NCI-H1417 treated with DMSO at 0.1 percent for 48 hours (cell line): ENCODE measurements at regions not wholly inside any gene's neighbourhood (a gene's known extent, or its start where the extent isn't known, plus 50 kb on each side); places are given as distances from the start of the nearest gene placed in this dataset.

Source experiments
- DNase-seq: peaks from one replicate; lab custom pipeline; 2025; lab: John Stamatoyannopoulos, UW

DNA sequence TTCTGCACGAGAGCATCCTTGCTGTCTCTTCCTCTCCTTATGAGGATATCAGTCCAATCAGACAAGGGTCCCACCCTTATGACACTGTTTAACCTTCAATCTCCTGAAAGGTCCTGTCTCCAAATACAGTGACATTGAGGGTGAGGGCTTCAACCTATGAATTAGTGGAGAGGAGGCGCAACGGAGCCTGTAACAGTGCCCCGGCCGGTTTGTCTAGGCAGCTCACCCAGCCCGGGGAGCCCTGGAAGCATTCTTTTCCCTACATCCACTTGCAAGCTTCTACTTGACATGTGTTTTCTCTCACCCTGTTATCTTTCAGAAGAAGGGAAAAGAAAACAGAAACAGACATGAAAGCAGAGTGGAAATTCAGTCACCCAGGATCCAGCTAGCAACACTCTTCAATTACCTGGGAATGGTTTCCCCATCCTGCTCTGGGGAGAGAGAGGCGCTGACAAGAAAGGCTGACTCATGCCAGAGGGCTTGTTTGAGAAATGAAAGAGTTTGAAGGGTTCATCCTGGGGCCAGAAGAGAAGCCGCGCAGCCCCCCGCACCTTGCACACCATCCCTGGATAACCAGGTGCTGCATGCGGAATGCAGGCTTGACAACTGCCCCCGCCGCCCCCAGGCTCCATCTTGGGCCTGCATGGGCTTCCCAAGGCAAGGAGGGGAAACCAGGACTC lies 394.9 kb downstream of the NPHP4 start:
- DNase-seq = no peak

DNA sequence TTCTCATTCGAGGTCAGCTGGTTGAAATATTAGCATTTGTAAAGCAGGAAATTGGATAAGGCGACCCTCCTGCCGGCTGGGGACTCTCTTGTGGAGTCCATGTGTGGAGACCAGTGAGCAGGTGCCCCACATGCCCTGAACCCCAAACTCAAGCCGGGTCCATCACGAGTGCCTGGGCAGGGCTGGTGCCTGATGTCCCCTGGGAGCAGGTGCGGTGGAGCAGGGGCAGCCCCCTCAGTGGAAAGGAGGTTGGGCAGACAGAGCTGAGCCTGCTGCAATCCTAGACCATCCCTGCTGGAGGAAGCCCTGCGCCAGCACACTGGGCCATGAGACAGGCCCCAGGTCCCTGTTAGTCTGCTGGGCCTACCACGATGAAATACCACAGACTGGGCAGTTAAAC lies 395.6 kb downstream of the NPHP4 start:
- no peak for DNase-seq

DNA sequence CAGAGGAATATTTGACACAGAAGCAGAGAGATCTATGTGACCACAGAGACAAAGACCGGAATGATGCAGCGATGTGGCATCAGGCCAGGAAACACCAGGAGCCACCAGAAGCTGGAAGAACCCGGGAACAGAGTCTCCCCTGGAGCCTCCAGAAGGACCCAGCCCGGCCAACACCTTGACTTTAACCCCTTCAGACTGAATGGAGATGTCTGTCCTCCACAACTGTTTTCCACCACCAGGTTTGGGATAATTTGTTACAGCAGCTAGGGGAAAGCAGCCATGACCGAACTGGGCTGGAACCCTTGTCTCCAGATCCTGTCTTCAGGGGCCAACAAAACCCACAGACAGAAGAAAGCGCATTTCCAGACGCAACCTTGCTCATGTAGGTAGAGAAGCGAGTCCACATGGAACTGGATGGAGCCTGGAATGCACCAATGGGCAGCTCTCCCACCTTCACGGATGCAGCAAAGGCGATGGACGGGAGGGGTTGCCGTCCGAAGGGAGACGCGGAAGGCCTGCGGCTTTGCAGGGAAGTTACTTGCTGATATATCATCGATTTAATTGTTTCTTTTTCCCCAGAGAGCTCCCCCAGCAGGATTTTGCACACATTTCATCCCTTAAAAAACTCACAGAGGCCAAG lies 396.6 kb downstream of the NPHP4 start:
- DNase-seq = no peak

DNA sequence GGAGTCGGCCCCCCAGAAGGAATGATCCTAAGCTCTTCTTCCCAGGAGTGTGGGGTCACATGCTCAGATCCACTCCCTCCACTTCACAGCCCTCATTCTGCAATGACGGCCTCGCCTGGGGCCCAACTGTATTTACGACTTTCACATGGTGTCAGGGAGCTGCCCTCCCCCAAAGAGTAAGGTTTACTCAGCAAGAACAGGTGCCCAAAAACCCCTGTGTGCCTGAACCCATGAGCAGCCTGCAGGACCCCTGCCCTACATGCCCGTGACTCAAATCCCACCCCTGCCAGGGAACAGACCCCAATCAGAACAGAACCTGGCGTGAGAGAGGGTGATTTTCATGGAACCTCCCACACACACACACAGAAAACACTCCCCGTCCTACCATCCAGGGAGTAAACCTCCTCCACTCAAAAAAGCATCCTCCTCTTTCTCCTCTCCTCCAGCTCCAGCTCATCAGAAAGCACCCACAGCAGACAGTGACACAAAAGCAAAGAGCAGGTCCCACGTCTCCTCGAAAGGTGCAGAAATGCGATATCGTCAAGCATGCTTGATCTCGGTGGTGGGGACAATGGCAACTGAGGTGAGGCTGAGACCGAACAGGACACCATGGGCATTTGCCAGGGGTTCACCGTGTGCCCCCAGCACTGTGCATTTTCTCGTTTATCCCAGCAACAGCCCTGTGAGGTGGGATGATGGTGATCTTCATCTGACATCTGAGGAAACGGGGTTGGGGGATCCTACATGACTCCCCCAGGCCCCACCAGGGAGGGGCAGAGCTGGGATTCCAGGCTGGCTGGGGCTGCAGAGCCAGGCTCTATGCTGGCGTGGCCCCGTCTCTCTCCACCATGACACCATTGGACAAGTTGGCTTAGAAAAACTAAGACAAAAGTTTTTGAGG lies 397.9 kb downstream of the NPHP4 start:
- no peak for DNase-seq

DNA sequence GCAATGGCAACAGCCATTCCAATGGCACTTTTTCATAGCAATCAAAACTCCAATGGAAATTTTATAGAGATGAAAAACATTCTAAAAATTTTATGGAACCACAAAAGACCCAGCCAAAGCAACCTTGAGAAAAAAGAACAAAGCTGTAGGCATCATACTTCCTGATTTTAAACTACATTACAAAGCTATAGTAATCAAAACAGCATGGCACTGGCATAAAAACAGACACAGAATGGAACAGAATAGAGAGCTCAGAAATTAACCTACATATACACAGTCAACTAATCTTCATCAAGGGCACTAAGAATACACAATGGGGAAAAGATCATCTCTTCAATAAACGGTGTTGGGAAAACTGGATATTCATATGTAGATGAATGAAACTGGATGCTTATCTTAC lies 401.5 kb downstream of the NPHP4 start:
- DNase-seq = no peak

DNA sequence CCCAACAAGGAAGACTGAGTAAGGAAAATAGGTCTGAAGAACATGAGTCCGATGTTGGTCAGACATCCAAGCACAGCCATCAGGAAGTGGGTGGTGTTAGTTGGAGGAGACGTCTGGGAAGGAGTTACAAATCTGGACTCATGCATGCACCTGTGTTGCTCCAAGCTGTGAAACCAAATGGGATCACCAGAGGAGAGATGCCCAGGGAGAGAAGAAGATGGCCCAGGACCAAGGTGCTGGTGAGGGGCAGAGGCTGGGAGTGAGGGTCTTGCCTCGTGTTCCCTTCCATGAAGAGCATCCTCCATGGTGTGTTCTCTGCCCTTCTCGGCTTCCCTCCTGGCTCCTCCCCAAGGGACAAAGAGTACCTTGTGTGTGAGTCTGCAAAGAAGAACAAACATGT lies 405.6 kb downstream of the NPHP4 start:
- no peak for DNase-seq

DNA sequence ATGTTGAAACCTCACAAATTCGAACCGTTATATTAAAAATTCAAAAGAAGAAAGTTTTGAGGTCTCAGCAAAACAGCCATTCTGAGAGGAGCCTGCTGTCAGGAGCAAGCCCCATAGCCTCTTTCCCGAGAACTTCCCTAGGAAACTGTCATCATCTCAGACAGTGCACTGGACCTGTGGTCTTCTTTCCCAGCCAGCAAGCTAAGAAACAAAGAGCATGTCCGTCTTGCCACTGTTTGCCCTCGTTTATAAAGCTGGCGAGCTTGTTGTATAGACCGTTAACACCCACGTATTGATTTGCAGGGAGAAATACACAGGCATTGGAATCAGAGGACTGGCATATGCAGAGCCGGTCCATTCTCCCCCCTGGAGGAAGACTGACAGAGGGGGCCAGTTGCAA lies 407.0 kb downstream of the NPHP4 start:
- DNase-seq = no peak

DNA sequence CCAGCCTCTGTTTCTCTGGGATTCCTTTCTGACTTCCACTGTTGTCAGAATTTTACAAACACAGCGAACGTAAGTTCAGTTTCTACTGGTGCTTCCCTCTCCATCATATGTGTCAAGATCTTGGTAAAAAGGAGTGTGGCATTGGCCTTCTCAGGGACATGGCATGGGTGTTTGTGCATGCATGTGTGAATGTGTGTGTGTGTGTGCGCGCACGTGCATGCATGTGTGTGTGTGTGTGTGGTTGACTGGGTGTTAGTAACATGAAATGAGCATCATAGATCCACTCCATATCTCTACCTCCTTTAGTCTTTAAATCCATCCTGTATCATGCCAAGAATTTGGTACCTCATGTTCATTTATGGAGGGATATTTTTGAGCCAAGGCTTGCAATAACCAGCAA lies 411.3 kb downstream of the NPHP4 start:
- DNase-seq = no peak

DNA sequence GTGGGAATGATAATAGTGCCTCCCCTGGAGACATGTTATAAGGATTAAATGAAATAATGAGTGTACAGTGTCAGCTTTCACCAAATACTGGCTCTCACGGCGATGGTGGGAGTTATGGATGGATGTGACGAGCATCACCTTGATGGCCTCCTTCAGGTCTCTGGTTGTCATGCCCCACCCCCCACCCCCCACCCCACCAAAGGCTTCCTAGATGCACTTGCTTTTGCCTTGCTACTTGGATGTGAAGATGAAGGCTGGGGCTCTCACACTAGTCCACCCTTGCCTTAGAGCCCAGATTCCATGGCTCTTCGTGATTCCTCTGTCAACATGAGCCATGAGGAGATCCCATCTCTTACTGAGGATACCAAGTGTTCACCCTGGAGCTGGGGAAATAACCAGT lies 412.3 kb downstream of the NPHP4 start:
- no peak for DNase-seq

DNA sequence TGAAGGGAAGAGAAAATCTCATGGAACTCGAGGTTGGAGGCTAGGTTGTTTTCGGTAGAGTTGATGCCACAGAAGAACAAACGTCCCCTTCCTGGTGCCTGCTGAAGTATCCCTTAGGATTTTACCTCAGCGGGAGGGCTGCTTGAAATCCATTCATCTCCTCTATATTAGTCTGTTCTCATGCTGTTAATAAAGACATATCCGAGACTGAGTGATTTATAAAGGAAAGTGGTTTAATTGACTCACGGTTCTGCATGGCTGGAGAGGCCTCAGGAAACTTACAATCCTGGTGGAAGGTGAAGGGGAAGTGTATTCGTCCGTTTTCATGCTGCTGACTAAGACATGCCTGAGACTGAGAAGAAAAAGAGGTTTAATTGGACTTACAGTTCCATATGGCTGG lies 413.5 kb downstream of the NPHP4 start:
- DNase-seq = no peak

DNA sequence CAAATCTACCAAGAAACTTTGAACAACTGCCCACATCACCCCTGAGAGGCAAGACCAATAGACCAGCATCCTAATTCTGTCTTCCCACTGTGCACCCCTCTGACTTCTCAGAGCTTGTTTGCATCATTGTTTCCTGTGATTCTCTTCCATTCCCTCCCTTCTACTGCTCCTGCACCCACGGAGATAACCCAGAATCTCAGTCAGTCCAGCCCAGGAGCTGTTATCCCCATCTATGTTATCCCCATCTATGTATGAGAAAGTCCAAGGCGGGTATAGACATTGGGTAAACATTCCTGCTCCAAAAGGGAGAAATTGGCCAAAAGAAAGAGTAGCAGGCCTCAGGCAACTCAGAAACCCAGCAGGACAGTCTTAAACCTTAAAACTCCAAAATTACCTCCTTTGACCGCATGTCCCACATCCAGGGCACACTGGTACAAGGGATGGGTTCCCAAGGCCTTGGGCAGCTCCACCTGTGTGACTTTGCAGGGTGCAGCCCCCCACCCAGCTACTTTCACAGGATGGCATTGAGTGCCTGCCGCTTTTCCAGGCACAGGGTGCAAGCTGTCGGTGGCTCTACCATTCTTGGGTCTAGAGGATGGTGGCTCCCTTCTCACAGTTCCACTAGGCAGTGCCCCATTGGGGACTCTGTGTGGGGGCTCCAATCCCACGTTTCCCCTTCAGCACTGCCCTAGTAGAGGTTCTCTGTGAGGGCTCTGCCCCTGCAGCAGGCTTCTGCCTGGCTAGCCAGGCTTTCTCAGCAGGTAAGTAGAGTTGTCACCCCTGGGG lies 414.8 kb downstream of the NPHP4 start:
- no peak for DNase-seq

DNA sequence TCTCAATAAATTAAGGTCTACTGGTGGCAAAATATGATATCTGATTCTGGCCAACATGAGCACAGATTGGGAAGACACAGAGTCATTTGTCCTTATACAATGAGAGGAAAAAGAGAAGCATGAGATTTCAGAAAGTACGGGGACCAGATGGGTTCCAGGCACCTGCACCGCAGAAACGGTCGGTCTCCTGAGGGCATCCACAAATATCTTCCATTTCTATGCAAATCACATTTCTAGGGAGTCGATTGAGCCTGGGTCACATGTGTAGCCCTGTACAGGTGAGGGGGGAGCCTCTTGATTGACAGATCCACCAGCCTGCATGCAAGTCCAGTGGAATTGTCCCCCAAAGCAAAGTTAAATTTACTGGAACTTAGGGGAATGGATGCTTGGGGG lies 415.6 kb downstream of the NPHP4 start:
- no peak for DNase-seq

DNA sequence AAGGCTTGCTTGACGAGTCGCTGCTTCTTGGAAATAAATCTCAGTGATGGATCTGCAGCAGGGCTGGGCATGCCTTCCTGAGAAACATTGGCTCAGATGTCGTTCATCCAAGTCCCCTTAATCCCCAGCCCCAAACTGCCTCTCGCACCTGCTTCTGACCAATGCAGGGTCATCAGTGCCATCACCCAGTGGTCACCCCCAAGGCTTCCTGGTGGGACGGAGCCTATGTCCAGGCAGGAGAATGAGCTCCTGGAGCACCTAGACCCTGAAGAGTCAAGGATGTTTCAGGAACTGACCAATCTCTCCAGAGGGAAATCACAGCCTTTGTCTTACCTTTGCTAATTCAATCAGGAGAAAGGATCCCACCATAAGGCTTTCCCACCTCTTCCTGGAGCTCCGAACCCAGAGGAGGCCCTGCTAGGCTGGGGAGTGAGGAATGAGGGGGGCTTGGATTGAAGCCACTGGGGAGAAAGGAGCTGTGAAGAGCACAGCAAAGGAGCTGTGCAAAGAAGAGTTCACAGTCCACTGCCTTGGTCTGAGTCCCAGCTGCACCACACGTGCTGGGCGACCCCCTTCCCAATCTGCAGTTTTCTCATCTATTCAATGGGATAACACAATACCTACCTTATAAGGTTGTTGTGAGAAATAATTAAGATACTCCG lies 416.1 kb downstream of the NPHP4 start:
- DNase-seq = no peak

DNA sequence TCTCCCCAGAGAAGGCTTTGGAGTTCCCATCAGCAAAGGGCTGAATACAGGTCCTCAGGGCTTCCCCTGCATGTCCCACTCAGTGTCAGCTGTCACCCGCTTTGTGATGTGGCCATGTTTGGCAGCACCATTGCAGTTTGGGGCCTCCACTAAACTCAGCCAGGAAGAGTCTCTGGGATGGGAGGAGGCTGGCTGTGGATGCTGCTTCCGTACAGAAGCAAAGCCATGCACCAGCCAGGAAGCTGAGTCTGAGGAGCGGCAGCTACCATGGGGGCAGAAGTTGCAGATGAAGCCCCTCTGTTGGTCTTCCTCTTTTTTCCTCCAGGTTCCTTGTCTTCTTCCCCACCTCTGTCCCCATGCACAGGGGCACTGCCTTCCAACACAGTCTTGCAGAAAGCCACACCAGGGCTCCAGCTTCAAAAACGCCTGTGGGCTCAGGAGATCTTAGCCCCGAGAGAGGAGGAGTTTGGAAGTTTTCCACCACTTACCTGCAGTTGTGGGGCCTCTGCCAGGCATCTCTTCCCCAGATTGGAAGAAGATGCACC lies 416.8 kb downstream of the NPHP4 start:
- DNase-seq = no peak

DNA sequence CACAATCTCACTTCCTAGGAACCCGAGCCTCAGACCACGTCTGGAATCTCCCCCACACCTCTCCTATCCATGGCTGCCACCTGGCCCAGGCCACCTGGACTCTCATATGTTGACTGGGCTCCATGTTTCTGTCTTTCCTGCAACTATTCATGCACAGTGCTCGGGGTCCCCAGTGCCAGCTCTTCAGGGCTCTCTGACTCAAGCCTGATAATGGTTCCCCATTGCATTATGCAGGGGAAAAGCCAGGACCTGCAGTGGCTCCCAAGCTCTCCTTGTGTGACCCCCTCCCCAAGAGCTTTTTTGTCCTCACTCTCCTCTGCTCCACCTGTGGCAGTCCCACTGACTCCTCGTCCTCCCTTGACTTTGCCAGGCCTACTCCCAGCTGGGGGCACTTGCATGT lies 417.6 kb downstream of the NPHP4 start:
- DNase-seq = no peak

DNA sequence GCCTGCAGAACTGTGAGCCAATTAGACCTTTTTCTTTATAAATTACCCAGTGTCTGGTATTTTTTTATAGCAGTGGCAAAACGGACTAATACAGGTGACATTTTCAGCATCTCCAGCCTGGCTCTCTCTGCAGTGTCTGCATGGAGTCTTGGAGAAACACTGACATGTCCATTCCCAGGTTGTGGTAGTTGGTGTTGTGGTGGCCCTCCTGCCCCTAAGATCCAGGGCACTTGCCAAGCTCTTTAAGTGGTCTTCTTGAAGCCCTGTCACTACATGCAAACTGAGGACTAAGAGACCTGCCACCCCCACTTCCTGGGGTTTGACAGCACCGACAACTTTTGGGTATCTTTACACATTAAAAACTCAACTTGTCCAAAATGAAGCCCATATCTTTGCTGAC lies 419.4 kb downstream of the NPHP4 start:
- DNase-seq = no peak

DNA sequence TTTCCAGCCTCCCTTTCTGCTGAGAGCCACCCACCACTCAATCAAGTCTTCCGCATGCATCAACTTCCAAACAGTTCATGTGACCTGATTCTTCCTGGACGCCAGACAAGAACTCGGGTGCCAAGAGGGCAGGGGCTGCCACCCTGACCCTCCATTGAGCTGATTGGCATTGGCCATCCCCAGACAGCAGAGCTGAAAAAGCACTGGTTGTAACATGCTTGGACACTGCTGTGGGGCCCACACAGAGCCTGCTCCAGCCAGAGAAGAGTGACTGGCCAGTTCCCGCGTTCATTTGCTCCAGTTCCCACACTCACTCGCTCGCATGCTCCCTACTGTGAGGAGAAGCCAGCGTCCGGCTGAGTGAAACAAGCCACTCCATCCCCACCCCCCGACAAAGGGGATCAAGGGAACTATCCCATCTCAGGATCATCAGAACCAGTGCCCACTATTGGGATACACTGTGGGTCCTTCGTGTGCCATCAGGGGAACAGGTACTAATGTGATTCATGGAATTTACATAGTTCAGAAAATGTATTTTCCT lies 420.3 kb downstream of the NPHP4 start:
- no peak for DNase-seq

DNA sequence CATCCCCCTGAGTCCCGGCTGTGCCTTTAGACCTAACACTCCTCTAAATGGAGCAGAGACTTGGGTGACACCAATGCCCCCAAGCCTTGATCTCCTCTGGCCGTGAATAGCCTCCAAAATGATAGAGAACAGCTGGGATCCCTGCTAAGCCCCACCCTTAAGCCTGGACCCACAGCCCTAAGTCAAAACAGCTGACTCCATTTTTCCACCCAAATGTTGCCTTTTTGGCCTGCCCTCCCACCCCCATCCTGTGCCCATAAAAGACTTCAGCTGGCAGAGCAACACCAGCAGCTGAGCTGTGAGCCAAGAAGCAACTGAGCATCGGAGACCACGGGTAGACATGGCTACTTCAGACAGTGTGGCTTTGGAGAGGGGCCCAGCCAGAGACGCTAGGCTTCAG lies 420.8 kb downstream of the NPHP4 start:
- no peak for DNase-seq

DNA sequence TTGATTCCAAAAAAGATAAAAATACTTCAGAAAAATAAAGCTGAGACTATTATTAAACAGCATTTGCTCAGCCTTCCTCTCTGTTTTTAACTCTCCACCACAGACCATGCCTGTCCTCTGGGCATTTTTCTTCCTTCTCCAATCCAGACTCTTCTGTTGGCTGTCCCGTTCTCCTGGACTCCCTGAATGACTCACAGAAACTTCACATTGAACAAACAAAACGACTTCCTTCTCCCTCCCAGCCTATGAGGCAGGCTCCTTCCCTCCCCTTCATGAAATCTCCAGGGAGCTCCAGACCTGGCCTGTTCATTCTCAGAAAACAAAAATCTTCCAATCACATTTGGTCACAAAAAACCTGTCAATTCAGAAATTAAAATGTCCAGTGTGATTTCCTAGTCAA lies 421.3 kb downstream of the NPHP4 start:
- no peak for DNase-seq

DNA sequence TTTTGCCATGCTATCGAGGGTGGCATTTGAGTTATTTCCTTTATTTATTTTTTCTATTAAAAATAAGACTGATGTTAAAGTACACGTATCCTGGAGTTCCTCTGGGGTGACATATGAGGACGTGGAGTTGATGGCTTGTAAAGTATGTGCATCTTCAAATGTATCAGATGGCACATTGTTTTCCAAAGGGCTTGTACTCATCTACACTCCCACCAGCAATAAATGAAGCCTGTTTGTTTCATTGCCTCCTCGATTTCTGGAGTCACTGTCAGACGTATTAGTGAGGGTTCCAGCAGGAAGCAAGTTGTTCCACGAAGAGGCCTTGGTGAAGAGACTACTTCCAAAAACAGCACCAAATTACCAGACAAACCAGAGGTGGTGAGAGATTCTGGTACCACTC lies 423.9 kb downstream of the NPHP4 start:
- no peak for DNase-seq

DNA sequence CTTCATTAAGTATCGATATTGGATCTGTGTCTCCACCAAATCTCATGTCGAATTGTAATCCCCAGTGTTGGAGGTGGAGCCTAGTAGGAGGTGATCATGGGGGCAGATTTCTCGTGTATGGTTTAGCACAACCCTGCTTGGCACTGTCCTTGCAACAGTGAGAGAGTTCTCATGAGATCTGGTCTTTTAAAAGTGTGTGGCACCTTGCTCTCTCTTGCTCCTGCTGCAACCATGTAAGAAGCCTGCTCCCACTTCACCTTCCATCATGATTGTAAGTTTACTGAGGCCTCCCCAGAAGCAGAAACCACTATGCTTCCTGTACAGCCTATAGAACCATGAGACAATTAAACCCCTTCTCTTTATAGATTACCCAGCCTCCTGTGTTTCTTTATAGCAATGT lies 424.4 kb downstream of the NPHP4 start:
- DNase-seq = no peak
